Renal cortex interstitium (tissue), 11 donors: ENCODE measurements at regions not wholly inside any gene's neighbourhood (a gene's known extent, or its start where the extent isn't known, plus 50 kb on each side); places are given as distances from the start of the nearest gene placed in this dataset.
"Not testable (repeated sequence)": the region's sequence is repeated elsewhere in the genome, so short reads cannot be mapped to it uniquely, and the experiment has no call there.

ENCODE experiments used
- DNase-seq, 11 donors: peaks; one replicate each; pipeline ENCODE4 v3.0.0-alpha.2; 2013; ENCODE audit warnings: low read depth in 9 of 11, low spot score in 4 of 11; ENCODE audit errors: extremely low read depth in 1 of 11

DNA sequence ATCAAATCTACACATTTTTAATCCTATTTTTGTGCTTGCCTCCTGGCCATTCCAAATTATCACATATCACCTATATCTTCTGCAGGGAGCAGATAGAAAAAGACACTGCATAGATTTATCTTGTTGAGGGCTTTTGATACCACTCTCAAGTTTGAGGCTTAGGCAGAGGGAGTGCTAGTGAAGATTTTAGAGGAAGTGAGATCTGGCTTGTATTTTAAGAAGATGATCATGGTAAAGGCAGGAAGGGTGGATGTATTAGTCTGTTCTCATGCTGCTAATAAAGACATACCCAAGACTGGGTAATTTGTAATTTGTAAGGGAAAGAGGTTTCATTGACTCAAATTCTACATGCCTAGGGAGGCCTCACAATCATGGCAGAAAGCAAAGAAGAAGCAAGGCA, 220.9 kb upstream of the TUT7 start:
- DNase-seq = no peak

DNA sequence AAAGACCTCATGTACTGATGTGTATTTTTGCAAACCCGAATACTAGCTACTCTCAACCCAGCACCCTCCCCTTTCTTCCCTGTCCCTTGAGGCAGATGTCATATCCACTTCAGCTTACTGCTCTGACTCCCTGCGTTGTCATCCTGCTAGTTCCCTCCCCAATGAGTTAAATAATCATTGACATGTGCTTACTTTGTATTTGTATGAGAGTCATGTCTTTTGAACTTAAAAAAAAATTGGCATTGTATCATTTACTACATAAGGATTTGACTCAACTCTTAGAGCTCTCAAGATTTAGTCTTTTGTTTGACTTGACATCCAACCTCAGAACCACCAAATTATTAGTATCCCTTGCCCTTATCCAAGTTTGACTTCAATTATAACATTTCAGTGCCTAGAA, 219.7 kb upstream of the TUT7 start:
- no peak for DNase-seq

DNA sequence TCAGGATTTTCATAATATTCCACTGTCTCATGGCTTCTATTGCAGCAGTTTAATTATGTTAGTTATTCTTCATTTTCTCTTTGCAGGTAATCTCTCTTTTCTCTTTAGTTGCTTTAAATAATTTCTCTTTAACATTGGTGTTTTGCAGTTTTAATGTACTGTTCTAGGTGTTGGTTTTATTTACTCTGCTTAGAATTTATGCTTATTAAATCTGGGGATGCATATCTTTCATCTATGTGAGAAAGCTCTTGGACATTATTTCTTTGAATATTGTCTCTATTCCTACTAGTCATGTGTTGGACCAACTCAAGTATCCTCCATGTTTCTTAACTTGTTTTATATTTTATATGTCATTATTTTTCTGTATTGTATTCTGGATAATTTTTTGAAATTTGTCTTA, 218.7 kb upstream of the TUT7 start:
- DNase-seq = no peak

DNA sequence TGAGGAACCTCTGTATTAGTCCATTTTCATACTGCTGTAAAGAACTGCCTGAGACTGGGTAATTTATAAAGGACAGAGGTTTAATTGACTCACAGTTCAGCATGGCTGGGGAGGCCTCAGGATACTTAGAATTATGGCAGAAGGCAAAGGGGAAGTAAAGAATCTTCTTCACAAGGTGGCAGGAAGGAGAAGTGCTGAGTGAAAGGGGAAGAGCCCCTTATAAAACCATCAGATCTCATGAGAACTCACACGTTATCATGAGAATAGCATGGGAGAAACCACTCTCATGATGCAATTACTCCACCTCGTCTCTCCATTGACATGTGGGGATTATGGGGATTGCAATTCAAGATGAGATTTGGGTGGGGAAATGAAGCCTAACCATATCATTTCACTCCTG, 211.4 kb upstream of the TUT7 start:
- DNase-seq = not testable (repeated sequence)

DNA sequence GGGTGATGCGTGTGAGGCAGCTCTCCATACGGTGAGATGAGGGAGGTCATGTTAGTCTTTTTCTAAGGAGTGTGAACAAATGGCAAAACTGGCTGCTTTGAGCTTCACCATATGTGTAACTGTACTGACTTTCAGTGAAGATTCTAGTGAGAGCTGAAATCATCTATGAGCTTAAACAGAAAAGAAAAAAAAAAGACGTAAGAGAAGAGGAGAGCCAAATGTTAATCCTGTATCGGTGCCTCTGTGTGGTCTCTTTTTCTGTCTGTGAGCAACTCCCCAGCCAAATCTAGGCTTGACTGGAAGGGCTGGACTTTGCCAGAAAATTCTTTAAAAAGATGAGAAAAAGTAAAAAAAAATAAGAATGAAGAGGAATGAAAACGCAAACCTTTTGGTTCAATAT, 209.7 kb upstream of the TUT7 start:
- no peak for DNase-seq

DNA sequence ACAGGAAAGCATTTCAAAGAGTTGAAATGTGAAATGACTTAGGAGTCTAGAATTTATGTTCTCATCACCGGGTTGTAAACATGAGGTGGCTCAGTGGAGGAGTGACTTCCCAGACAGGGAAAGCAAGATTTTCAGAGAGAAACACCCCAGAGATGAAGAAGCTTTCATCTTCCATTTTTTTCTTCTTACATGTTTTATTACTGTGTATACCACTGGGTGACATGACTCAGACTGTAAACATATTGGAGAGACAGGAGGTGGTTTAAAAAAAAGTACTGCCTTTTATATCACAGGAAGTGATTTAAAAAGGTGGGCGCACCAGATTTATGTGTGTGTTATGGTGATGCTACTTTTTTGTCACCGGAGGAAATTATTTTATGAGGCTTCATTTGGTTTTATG, 209.1 kb upstream of the TUT7 start:
- DNase-seq = no peak

DNA sequence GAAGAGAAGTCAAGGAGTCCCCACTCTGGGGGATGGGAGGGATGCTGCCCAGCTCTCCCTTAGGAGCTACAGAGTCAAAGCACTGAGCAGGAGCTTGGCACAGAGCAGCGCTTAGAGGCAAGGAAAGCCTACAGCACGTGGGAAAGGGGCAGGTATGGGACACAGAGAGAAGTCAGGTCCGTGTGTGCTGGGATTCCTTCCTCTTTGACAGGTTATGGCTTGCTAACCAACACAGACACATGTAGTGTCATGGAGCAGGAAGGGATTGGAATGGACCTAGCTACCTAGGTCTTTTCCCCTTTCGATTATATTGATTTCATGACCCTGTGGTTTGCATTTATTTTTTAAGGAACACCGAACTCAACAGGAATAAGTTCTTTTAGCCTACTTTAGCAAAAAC, 208.5 kb upstream of the TUT7 start:
- no peak for DNase-seq

DNA sequence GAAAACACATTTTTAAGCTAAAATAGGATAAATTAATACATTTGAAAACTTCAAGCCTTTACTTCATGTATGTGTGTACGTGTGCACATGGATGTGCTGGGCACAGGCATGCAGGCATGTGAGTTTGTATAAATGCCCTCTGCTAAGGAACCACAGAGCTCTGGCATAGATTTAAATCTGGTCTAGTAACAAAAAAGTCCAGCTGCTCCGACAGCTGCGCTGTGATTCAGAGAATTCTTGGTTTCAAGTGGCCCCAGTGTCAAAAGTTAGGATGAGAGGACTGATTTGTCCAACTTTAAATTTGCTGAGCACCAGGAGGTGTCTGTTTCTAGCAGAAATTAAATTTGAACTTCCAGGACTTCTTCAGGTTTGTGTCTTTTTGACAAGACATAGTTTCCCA, 203.7 kb upstream of the TUT7 start:
- no peak for DNase-seq

DNA sequence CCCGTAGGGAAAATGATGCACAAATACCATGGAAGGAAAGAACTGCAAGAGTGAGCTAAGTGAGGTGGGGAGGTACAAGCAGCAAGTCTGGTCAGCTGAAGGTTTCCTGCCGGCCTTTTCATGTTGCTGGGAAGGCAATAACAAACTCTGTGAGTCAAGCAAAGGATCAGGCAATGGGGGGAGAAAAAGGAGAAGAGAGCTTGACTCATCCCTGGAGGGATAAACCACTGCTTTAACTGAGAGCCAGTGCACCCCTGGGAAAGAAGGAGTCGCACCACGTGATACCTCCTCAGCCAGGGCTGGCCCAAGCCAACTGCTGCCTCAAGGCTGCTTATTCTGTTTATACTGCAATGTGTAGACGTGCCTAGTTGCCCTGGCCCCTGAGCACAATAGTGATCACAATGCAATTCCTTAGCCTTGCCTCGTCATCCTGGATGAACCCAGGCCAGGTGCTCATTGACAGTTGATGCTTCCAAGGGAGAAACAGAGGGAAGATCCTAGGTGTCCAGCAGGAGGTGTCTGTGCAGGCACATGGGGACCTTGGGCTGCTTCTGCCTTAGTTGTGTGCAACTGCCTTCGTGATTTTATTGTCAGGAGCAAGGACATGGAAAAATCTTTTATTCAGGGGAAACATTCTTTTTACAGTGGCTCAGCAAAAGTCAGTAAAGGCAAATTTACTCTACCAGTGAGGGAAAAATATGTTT, 203.0 kb upstream of the TUT7 start:
- DNase-seq = no peak

DNA sequence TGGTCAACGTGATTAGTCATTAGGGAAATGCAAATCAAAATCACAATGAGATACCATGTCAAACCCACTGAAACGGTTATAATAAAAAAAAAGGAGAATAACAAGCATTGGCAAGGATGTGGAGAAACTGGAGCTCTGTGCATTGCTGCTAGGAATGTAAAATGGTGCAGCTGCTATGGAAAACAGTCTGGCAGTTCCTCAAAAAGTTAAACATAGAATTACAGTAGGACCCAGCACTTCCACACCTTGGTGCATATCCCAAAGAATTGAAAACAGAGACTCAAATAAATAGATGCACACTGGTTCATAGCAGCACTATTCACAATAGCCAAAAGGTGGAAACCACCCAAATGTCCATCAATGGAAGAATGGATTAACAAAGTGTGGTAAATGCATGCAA, 201.5 kb upstream of the TUT7 start:
- no peak for DNase-seq

DNA sequence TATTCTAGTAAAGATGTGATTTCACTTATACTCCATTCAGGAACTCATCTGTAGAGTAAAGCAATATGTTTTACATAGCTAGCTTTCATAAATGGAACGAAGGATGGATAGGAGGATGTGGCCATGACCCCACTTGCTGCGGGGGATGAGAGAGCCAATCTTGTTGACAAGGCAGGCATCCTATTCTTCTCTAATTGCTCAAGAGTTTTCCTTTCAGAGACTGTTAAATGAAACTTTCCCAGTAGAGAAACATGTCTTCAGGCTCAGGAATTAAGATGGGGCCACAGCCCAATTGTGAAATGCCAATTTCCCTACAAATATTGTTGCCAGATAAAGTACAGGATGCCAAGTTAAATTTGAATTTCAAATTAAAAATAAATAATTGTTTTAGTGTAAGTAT, 196.2 kb upstream of the TUT7 start:
- DNase-seq = no peak

DNA sequence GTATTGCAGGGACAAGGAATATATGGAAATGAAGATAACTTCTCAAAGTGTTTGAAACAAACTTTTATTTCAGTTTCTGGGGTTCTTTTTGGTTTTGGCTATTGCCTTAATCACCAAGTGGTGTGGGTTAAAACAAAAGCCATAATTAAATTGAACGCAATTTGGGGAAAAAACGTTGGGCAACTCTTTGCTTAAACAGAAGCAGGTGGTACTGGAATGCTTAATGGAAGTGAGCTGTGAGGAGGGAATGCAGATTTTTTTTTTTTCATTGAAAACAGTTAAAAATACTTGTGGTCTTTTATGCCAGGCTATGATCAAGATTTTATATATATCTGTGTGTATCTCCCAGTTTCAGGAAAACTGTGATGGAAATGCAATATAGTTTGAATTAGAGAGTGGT, 195.7 kb upstream of the TUT7 start:
- DNase-seq = no peak

DNA sequence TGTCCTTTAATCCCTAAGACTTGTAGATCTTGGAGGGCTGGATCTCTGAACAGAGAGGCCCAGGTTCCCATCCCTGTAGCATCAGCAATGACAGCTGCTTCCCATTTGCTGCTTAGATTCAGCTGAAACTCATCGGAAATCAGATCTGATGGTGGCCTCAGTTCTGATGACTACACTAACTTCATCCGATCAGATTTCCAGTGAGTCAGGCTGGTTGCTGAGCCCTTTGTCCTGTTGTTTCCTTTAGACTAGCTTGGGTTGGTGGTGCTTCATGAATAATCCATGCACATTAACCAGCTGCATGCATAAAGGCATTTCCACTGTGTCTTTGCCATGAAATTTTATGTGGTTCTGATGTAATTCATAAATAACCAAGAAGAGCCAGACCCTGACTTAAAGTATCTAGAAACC, 195.2 kb upstream of the TUT7 start:
- no peak for DNase-seq

DNA sequence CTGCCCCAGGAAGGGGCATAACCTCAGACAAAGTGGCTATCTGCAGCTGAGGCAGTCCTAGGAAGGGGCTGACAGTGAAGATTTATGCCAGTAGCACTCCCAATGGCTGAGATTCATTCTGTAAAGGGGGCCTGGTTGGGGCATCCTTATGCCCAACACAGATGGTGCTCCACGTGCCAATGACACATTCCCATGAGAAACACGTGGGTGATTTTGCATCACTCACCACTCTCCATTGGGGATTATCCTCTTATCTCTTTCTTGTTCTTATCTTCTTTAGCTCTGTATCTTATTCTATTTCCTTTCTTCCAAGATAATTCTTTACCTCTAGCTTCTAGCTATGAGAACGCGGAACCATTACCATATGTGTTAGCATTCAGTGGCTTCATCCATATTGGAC, 194.0 kb upstream of the TUT7 start:
- DNase-seq = no peak

DNA sequence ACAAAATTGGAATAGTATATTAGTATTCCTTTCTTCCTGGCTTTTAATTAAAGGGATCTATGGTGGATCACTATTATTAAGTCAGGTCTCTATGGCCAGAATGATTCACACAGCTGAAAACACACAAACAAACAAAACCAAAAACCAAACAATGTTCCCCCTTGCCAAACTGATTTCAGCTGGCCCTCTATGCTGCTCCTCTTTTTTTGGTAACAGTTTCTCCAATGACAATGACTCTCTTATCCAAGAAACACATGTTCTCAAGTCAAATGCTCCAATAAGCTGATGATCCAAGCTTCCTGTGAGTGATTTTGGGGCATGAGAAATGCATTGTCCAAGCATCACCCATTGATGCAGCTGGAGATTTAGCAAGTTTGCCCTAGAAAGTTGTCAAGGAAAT, 193.4 kb upstream of the TUT7 start:
- no peak for DNase-seq

DNA sequence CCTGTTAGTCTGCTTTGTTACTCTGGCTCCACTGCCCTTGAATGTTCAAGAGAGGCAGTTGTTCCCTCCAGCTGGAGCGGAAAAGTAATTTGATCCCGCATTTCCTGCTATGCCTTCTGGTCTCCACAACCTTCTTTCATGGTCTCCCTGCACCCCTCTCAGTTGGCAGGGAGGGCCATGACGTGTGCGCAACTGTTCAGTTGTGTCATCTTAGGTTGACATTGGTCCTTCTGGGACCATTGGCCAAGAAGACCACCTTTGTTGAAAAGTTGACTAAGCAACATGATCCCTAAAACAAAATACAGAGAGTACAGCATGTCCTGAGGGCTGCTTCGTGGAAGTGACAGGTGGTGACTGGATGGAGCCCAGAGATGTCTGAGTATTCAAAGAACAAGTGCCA, 192.5 kb upstream of the TUT7 start:
- no peak for DNase-seq

DNA sequence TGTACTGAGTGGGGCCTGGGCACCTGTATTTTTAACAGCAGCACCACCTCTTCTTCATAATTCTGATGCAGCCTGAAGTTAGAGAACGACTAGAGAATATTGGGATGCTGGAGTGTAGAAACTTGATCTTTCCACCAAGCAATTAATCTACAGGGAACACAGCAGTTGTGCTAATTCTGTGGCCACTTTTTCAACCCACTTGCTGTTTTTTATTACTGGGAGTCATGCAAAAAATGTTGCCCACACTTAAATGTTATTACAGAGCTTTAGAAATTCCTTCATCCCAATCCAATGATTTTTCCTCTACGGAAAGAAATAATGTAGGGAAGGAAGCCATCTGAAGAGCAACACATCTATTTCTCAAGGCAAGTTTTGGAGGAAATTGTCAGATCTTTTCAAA, 190.9 kb upstream of the TUT7 start:
- DNase-seq = no peak

DNA sequence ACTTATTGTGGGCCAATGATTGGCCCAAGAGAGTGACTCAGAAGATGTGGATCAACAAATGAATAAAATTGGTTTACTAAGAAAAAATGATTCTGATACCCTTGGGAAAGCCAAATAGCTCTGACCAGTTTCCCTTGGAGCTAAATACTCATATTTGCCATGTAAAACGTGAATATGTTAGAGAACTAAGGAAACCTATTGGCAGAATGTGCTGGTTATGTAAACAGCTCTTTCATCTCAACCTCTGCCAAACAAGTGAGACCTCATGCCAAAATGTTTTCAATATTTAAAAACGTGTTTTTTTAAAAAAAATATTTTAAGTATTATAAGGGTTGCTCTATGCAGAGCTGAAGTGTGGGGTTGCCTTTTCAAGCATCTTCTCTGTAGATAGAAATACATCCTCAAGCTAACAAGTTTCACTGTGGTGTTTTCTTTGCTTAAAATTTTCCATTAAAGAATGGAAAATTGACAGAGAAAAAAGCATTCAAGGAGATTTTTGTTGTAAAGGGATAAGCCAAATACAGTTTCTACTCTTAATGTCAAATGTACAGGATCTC, 186.9 kb upstream of the TUT7 start:
- no peak for DNase-seq

DNA sequence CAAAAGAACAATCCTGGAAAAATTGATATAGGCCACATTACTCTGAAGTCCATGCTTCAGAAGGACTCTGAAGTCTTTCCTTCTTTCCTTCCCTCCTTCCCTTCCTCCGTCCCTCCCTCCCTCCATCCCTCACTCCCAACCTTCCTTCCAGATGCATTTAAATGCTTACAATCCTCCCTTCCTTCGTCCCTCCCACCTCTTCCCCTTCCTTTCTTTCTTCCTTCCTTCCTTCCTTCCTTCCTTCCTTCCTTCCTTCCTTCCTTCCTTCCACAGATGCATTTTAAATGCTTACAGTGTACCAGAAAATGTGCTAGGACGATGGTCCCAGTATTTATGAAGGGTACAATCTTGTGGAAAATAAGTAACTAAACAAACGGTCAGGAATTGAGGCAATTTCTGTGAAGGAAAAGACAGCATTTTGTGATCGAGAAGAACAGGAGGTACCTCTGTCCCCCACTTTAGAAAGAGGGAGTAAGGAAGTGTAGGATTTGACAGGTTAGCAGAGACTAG, 181.3 kb upstream of the TUT7 start:
- DNase-seq = no peak

DNA sequence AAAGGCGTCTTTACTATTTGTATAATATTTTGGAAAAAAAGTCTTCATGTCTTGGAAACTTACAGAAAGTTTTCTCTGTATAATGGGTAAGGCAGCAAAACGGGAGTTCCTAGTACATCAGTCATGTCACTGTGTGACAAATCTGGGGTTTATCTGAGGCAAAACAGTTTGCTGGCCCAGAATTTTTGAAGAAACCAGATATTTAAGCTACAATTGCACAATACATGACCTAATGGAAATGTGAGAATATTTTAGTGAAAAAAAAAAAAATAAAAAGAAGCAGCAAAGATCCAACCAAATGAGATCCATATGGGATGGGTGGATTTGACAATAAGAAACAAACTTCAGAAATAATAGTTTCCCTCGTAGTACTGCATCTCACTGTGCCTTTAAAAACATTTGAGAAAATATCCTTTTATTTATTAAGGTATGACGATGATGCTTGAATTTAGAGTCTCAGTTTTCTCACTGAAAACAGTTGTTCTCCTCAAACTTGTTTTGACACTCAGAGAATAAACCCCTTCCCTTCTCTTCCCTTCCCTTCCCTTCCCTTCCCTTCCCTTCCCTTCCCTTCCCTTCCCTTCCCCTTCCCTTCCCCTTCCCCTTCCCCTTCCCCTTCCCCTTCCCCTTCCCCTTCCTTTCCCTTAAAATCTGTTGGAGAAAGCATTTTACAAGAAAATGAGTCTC, 180.5 kb upstream of the TUT7 start:
- no peak for DNase-seq
